Fibroblast of gingiva (primary cell): ENCODE measurements at regions not wholly inside any gene's neighbourhood (a gene's known extent, or its start where the extent isn't known, plus 50 kb on each side); places are given as distances from the start of the nearest gene placed in this dataset.
A peak's percentile ranks its signal among the peaks of the same experiment; 100 is the strongest.
"Not testable (repeated sequence)": the region's sequence is repeated elsewhere in the genome, so short reads cannot be mapped to it uniquely, and the experiment has no call there.

Experiments used
- DNase-seq: peaks from one replicate; pipeline ENCODE4 v3.0.0-alpha.2; 2011; ENCODE audit warnings: low read depth

DNA sequence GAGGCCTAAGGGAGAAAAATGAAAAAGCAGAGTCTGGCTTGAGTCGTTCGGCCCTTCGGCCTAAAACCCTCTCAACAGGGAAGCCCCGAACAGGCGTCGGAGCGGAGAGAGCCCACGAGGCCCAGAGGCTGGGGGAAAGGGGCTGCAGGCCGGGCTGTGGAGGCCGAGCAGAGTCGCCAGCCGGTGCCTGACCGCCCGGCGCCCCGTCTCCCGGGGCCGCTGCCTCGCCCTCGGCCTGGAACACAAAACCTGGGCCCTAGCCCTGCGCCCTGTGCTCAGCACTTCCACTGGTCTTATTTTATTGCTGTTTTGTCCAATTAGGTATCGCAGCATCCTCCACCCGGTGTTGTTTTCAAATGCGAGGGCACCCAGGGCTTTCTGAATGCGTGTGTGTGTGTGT, 110.1 kb upstream of the FOXD4L5 start:
- not testable (repeated sequence) for DNase-seq

DNA sequence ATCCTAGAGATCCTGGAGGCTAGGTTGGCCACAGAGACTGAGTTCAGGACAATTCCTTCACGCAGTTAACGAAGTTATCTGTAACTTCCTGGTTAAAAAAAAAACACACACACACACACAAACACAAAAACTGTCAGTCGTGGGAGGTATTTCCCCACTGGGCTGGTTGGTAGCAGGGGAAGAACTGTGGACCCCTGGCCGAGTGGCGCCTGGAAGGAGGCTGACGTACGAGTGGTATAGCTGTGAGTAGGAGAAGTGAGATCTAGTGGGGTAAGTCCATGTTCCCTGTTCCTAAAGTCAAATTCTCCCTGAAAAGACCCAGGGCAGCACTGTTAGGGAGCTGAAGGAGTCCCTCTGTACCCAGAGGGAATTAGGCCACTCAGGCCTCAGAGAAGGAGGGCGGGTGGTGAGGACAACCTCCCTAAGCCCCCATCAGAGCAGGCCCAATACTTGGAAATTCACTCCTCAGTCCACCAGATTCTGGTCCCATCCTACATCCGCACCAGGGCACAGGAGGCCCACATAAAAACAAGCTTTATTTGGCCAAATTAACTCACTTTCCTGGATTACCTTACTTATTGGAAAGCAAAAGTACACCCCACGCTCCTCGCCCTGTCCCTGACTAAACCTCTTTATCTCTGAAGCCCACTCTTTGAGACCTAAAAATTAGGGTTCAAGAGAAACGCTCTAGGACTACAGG, 108.3 kb upstream of the FOXD4L5 start:
- not testable (repeated sequence) for DNase-seq

DNA sequence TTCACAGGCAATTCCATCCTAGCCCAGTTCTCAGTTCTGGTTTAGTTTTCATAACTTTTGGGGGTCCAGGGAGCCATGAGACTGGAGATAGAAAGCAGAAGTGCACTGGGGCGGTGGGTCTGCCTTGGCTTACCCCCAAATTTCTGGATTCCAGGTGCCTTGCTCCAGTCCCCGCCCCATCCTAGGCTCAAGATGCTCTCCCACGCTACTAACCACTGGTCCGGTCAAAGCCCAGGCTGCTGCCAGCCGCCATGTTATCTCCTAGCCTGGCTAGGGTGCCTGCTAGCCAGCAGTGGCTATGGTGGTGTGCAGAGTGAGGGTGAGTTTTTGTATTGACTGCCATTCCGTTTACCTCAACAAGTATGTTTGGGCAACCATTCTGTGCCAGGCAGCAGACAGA, 107.6 kb upstream of the FOXD4L5 start:
- DNase-seq = not testable (repeated sequence)

DNA sequence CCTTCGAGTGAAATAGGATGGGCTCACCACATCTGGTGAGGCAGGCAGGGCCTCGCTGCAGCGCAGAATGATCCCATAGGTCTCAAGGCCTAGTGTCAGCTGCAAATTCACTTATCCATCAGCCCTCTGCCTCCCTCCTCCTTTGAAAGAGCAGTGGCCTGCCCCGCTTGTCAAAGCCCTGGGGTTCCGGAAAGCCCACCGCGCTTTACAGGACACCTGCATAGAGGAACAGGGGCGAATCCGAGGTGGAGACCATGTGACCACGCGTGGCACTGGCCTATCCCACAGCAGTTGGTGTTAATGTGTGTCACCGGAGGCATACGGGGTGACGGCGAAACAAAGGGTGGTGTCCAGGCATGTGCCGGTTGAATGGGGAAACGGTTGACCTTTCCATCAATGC, 104.7 kb upstream of the FOXD4L5 start:
- DNase-seq = not testable (repeated sequence)

DNA sequence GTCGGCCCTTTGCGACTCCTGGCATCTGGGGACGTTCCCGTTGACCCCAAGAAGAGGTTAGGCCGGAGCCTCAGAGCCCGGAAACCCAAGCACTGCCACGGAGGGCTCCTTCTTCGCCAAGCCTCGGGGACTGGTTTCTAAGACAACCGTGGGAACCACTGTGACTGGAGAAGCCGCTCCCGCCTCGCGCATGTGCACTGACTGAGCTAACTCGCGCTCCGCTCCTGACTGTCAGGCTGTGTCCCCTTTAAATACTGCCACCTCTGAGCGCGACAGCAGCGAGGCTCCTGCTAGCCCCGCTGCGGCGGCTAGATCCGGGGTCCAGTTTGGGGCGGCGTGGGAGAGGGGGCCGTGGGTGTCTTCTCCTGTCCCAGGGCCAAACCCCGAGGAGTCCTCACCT, 104.2 kb upstream of the FOXD4L5 start:
- DNase-seq = not testable (repeated sequence)

DNA sequence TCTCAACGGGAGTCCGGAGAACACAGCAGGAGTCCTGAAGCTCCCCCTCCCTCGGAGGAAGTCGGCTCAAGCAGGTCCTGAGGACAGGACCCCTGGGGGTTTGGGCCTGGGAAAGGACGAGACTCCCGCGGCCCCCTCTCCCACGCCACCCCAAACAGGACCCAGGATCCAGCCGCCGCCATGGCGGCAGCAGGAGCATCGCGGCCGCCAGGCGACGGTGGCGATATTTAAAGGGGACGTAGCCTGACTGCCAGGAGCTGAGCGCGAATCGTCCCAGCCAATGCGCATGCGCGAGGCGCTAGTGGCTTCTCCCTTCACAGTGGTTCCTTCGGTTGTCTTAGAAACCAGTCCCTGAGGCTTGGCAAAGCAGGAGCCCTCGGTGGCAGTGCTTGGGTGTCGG, 101.7 kb upstream of the FOXD4L5 start:
- peak; percentile 77 for DNase-seq

DNA sequence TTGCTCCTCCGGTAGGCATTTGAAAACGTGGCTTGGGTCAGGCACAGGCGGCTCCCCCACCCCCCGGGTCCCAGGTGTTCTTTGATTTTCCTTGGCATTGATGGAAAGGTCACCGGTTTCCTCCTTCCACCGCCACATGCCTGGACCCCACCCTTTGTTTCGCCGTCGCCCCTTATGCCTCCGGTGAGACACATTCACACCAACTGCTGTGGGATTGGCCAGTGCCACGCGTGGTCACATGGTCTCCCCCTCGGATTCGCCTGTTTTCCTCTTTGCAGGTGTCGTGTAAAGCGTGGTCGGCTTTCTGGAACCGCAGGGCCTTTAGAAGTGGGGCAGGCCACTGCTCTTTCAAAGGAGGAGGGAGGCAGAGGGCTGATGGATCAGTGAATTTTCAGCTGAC, 101.2 kb upstream of the FOXD4L5 start:
- DNase-seq = not testable (repeated sequence)

DNA sequence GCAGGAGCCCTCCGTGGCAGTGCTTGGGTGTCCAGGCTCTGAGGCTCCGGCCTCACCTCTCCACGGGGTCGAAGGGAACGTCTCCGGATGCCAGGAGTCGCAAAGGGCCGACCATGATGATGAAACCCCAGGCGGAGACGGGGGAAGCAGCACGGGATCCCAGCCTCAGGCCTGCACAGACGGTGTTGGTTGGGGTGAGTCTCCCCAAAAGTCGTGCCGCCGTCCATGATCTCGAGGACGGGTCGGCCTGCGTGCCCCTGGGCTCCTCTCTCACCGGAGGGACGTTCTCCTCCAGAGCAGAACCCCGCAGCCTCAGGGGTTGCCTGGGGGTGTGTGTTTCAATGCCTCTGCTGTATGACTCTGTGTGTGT, 100.6 kb upstream of the FOXD4L5 start:
- DNase-seq = not testable (repeated sequence)

DNA sequence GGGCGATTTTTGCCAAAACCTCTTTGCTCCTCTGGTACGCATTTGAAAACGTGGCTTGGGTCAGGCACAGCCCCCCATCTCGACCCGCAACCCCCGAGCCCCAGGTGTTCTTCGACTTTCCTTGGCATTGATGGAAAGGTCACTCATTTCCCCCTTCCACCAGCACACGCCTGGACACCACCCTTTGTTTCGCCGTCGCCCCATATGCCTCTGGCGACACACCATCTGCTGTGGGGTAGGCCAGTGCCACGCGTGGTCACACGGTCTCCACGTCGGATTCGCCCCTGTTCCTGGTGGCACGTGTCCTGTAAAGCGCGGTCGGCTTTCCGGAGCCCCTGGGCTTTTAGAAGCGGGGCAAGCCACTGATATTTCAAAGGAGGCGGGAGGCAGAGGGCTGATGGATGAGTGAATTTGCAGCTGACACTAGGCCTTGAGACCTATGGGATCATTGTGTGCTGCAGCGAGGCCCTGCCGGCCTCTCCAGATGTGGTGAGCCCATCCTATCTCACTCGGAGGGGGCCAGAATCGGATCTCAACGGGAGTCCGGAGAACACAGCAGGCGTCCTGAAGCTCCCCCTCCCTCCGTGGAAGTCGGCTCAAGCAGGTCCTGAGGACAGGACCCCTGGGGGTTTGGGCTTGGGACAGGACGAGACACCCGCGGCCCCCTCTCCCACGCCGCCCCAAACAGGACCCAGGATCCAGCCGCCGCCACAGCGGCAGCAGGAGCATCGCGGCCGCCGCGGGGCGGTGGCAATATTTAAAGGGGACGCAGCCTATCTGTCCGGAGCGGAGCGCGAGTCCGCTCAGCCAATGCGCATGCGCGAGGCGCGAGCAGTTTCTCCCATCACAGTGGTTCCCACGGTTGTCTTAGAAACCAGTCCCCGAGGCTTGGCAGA, 100.0 kb upstream of the FOXD4L5 start:
- DNase-seq = not testable (repeated sequence)

DNA sequence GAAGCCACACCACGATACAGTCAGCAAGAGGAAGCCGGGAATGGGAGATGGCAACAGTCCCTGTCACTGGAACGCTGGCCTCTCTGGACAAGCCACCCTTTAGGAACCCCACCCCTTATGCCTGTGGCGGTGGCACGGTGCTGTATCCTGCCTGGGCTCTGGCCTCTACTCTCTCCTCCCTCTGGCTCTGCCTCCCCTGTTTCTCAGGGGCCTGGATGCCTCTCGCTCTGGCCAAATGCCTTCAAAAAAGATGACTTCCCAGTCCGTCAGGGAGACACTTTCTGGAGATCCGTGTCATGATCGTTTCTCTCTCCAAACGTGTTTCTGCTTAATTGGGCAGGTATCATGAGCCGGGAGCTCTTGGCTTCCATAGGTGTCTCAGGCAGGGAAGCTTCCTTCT, 99.1 kb upstream of the FOXD4L5 start:
- not testable (repeated sequence) for DNase-seq

DNA sequence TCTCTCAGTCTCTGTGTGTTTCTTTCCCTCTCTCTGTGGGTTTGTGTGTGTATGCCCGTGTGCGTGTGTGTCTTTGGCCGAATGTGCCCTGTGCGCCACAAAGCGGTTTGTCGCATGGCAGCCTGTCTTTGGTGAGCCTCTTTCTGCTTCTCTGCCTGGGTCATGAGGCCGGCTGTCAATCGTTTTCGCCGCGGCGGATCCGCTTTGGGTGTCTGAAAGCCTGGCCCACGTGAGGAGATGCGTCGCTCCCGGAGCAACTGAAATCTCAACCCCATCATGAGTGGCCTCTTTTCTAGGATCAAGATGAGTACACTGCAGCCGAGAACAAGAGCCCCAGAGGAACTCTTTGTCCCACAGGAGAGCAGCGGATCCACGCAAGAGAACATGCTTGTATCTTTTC, 98.6 kb upstream of the FOXD4L5 start:
- DNase-seq = not testable (repeated sequence)

DNA sequence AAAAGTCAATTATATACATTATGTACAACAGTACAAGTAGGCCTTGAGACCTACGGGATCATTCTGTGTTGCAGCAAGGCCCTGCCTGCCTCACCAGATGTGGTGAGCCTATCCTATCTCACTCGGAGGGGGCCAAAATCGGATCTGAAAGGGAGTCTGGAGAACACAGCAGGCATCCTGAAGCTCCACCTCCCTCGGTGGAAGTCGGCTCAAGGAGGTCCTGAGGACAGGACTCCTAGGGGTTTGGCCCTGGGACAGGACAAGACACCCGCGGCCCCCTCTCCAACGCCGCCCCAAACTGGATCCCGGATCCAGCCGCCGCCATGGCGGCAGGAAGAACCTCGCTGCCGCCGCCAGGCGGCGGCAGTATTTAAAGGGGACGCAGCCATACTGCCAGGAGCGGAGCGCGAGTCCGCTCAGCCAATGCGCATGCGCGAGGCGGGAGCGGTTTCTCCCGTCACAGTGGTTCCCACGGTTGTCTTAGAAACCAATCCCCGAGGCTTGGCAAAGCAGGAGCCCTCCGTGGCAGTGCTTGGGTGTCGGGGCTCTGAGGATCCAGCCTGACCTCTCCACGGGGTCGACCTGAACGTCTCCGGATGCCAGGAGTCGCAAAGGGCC, 97.8 kb upstream of the FOXD4L5 start:
- DNase-seq = not testable (repeated sequence)
